A549 (cell line): ENCODE measurements at regions not wholly inside any gene's neighbourhood (a gene's known extent, or its start where the extent isn't known, plus 50 kb on each side); places are given as distances from the start of the nearest gene placed in this dataset.

Experiments used
- ATAC-seq, 2 experiments: fragments of 200-7000 bp in 1 of 2; fragments of >200 bp in 1 of 2; cut with Nextera tagmentation in 1 of 2; cut with Tn5 transposase in 1 of 2; 3 replicates each; pipeline versions ENCODE4 v1.8.0 to v1.9.1; 2018 to 2020; ENCODE audit warnings: mild to moderate bottlenecking in 1 of 2, moderate library complexity in 1 of 2
- CTCF ChIA-PET: fragments of 300-600 bp; sonication (Branson Sonifier 250); formaldehyde crosslinking; extraction: SDS; loops from one replicate; lab custom pipeline; 2021; ENCODE audit warnings: antibody characterized with exemption, inconsistent platforms; lab: Yijun Ruan, JAX
- POLR2A ChIA-PET: fragments of 350-600 bp; formaldehyde crosslinking; extraction: SDS; loops from one replicate; lab custom pipeline; 2021; ENCODE audit warnings: antibody characterized with exemption, inconsistent platforms; lab: Yijun Ruan, JAX
- DNase-seq, 2 experiments: peaks; one replicate each; pipeline versions ENCODE4 v3.0.0 to v3.0.0-alpha.2; 2011 to 2016; ENCODE audit warnings: low read depth in 1 of 2, low spot score in 1 of 2
- FAIRE-seq: peaks from 2 replicates; lab custom pipeline; 2011; peaks lifted over from hg19 to GRCh38; lab: Jason Lieb, UNC
- H3K27ac ChIP-seq, 2 experiments: fragments of >200 bp; sonication (Bioruptor Twin); formaldehyde crosslinking; 3 replicates each; pipeline ENCODE4 v1.5.1; 2016 to 2017
- H3K4me1 ChIP-seq: fragments of >200 bp; sonication (Bioruptor Twin); formaldehyde crosslinking; 3 replicates; pipeline ENCODE4 v1.6.1; 2016
- H3K4me2 ChIP-seq: fragments of >200 bp; sonication (Bioruptor Twin); formaldehyde crosslinking; 3 replicates; pipeline ENCODE4 v1.6.1; 2016
- H3K4me3 ChIP-seq: fragments of >200 bp; sonication (Bioruptor Twin); formaldehyde crosslinking; 3 replicates; pipeline ENCODE4 v1.5.1; 2016
- H3K9me3 ChIP-seq: fragments of >200 bp; sonication (Bioruptor Twin); formaldehyde crosslinking; 3 replicates; pipeline ENCODE4 v1.6.1; 2016
- CEBPB ChIP-seq, 2 experiments: fragments of >200 bp in 1 of 2; sonication (Bioruptor Twin) in 1 of 2; formaldehyde crosslinking in 1 of 2; IDR thresholded peaks; 2 replicates each; pipeline ENCODE4 v1.6.1; 2012 to 2016
- EHF ChIP-seq: fragments of 250-450 bp; sonication (Bioruptor Pico); IDR thresholded peaks from 2 replicates; pipeline ENCODE4 v1.5.0; 2020; ENCODE audit warnings: mild to moderate bottlenecking
- EHMT2 ChIP-seq: fragments of 200-600 bp; sonication (generic); IDR thresholded peaks from 2 replicates; pipeline ENCODE4 v1.6.1; 2016; ENCODE audit warnings: antibody characterized with exemption, low read depth, mild to moderate bottlenecking, moderate library complexity
- ESRRA ChIP-seq: fragments of 150-350 bp; IDR thresholded peaks from 2 replicates; pipeline ENCODE4 v1.6.1; 2014; ENCODE audit warnings: mild to moderate bottlenecking, low read length, borderline replicate concordance
- FOSL2 ChIP-seq, 2 experiments: fragments of 450-650 bp in 1 of 2; fragments of >200 bp in 1 of 2; sonication (Bioruptor Twin) in 1 of 2; formaldehyde crosslinking; IDR thresholded peaks; 2 replicates each; pipeline versions ENCODE4 v1.5.0 to v1.6.1; 2016 to 2020; ENCODE audit warnings: mild to moderate bottlenecking in 1 of 2, moderate library complexity in 1 of 2
- HEYL ChIP-seq: fragments of 250-450 bp; sonication (Bioruptor Pico); IDR thresholded peaks from 2 replicates; pipeline ENCODE4 v1.8.0; 2021; ENCODE audit warnings: mild to moderate bottlenecking, moderate library complexity
- HOXA7 ChIP-seq: fragments of 250-450 bp; sonication (Bioruptor Pico); IDR thresholded peaks from 2 replicates; pipeline ENCODE4 v1.5.0; 2020; ENCODE audit warnings: mild to moderate bottlenecking, moderate library complexity
- HOXB13 ChIP-seq: fragments of 250-450 bp; sonication (Bioruptor Pico); IDR thresholded peaks from 2 replicates; pipeline ENCODE4 v1.5.0; 2020; ENCODE audit warnings: low read depth, mild to moderate bottlenecking, moderate library complexity
- KDM1A ChIP-seq: fragments of 200-600 bp; sonication (generic); IDR thresholded peaks from 2 replicates; pipeline ENCODE4 v1.6.1; 2016; ENCODE audit warnings: low read depth, mild to moderate bottlenecking
- MAFK ChIP-seq: fragments of 450-650 bp; IDR thresholded peaks from 2 replicates; pipeline ENCODE4 v1.6.1; 2014; ENCODE audit not compliant: partially characterized antibody
- MAZ ChIP-seq: fragments of 150-350 bp; IDR thresholded peaks from 2 replicates; pipeline ENCODE4 v1.6.1; 2014; ENCODE audit warnings: antibody characterized with exemption, low read depth, low read length, borderline replicate concordance
- RCOR1 ChIP-seq: fragments of 150-350 bp; IDR thresholded peaks from 2 replicates; pipeline ENCODE4 v1.6.1; 2014; ENCODE audit warnings: antibody characterized with exemption, low read length, low read depth
- RFX5 ChIP-seq: fragments of 450-650 bp; IDR thresholded peaks from 2 replicates; pipeline ENCODE4 v1.7.1; 2014; ENCODE audit warnings: antibody characterized with exemption, mild to moderate bottlenecking, moderate library complexity
- SMC3 ChIP-seq: fragments of >200 bp; sonication (Bioruptor Twin); formaldehyde crosslinking; IDR thresholded peaks from 3 replicates; pipeline ENCODE4 v1.6.1; 2018; ENCODE audit warnings: inconsistent platforms
- ZFP36 ChIP-seq: fragments of 450-650 bp; IDR thresholded peaks from 2 replicates; pipeline ENCODE4 v1.6.1; 2014; ENCODE audit warnings: borderline replicate concordance; ENCODE audit not compliant: partially characterized antibody
- WGBS: methylation state at CpG from one replicate; pipeline ENCODE4 v1.1.6; 2017; ENCODE audit errors: missing lambda C conversion rate; 5-methylcytosine and 5-hydroxymethylcytosine counted together
- TF ChIP-seq, protein P1 (sequence below): fragments of 200-600 bp; sonication (generic); IDR thresholded peaks from 2 replicates; pipeline ENCODE4 v1.6.1; 2016; ENCODE audit warnings: antibody characterized with exemption, mild to moderate bottlenecking, moderate library complexity
- TF ChIP-seq, protein P2 (sequence below): fragments of >200 bp; sonication (Bioruptor Twin); formaldehyde crosslinking; IDR thresholded peaks from 2 replicates; pipeline ENCODE4 v1.6.1; 2016
- TF ChIP-seq, protein P3 (sequence below): IDR thresholded peaks from 2 replicates; pipeline ENCODE4 v1.6.1; 2012; ENCODE audit warnings: low read depth, borderline replicate concordance
- TF ChIP-seq, protein P4 (sequence below): fragments of 150-350 bp; IDR thresholded peaks from 2 replicates; pipeline ENCODE4 v1.6.1; 2014; ENCODE audit warnings: low read depth, mild to moderate bottlenecking, low read length

DNA sequence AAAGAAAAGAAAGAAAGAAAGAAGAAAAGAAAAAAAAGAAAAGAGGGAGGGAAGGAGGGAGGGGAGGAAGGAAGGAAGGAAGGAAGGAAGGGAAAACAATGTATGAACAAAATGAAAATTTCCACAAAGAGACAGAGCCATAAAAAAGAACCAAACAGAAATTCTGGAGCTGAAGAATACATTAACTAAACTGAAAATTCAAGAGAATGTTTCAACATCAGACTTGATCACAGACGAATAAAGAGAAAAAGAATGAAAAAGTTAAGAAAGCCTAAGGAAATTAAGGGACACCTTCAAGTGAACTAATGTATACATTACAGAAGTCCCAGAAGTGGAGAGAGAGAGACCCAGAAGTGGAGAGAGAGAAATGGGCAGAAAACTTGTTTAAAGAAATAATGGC lies 60.9 kb upstream of the RAB6C start:
- ChIA-PET POLR2A (no interaction called here), CTCF (no interaction called here)
- peaks cover 9% of the 10 kb centered on the region; the same call in 2 of the 3 replicates for H3K9me3 ChIP-seq
- no peak for ATAC-seq
- no peak for DNase-seq
- no peak overlapping the region for H3K4me3 ChIP-seq
- no peak for TF ChIP-seq CEBPB (IDR thresholded peaks at IDR 0.05)
- TF ChIP-seq ESRRA = no peak
- TF ChIP-seq, protein P1, sequence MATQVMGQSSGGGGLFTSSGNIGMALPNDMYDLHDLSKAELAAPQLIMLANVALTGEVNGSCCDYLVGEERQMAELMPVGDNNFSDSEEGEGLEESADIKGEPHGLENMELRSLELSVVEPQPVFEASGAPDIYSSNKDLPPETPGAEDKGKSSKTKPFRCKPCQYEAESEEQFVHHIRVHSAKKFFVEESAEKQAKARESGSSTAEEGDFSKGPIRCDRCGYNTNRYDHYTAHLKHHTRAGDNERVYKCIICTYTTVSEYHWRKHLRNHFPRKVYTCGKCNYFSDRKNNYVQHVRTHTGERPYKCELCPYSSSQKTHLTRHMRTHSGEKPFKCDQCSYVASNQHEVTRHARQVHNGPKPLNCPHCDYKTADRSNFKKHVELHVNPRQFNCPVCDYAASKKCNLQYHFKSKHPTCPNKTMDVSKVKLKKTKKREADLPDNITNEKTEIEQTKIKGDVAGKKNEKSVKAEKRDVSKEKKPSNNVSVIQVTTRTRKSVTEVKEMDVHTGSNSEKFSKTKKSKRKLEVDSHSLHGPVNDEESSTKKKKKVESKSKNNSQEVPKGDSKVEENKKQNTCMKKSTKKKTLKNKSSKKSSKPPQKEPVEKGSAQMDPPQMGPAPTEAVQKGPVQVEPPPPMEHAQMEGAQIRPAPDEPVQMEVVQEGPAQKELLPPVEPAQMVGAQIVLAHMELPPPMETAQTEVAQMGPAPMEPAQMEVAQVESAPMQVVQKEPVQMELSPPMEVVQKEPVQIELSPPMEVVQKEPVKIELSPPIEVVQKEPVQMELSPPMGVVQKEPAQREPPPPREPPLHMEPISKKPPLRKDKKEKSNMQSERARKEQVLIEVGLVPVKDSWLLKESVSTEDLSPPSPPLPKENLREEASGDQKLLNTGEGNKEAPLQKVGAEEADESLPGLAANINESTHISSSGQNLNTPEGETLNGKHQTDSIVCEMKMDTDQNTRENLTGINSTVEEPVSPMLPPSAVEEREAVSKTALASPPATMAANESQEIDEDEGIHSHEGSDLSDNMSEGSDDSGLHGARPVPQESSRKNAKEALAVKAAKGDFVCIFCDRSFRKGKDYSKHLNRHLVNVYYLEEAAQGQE = no peak
- no peak for TF ChIP-seq HOXA7
- TF ChIP-seq EHF (CRISPR knock-in tag) = no peak
- no peak for TF ChIP-seq MAZ
- no peak for TF ChIP-seq RCOR1
- TF ChIP-seq HOXB13 (CRISPR knock-in tag) = no peak
- TF ChIP-seq ZFP36 = no peak
- TF ChIP-seq, protein P2, sequence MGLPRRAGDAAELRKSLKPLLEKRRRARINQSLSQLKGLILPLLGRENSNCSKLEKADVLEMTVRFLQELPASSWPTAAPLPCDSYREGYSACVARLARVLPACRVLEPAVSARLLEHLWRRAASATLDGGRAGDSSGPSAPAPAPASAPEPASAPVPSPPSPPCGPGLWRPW = no peak
- no peak for FAIRE-seq
- H3K4me2 ChIP-seq = no peak overlapping the region
- no peak overlapping the region for H3K27ac ChIP-seq
- 36% methylated on average over 1 of the region's 1 CpG for WGBS
- H3K4me1 ChIP-seq = peaks cover 8% of the 10 kb centered on the region; the same call in 1 of the 3 replicates

DNA sequence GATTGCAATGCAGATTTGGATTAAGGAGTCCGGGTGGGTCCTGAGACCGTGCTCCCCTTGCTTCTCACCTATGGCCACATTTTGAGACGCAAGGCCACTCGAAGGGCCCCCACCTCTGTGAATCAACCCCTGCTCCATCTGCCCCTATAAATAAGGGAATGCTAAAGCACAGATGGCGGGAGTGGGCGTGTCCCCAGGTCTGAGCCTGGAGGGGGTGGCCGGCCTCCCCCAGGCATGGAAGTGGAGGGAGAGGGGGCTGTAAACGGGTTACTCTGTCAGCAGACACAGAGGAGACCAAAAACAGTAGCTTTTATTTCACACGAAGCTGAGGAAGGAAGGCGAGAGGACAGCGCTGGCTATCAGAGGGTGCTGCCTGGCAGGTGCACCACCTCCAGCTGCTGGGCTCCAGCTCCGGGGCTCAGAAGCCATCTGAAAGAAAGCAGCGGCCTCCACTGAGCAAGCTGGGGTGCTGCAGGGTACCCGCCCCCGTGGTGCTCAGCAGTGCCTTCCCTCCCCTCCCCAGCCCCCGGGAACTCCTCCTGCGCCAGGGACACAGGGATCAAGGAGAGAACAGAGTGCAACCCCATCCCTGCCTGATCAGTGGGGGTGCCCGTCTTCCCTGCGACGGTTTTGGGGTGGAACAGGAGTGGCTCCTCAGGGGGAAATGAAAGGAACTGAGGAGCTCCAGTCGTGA lies 56.7 kb upstream of the RAB6C start:
- Histone ChIP-seq H3K9me3 (peaks cover 9% of the 10 kb centered on the region; the same call in 2 of the 3 replicates), H3K4me3 (peak overlapping the region; percentile 31; the same call in 1 of the 3 replicates), H3K27ac (no peak overlapping the region), H3K4me1 (peaks cover 9% of the 10 kb centered on the region; the same call in 1 of the 3 replicates)
- no peak for FAIRE-seq
- peak; percentile 68 to 72 for ATAC-seq
- CTCF ChIA-PET = interaction anchor here (0.6 to 1.7 kb wide), 5 partner anchors 26 to 1720 kb away, joined by 3 to 6 read pairs (median 4); no protein-coding TSS in a partner anchor
- POLR2A ChIA-PET = no interaction called here
- DNase-seq = no peak
- WGBS = 19% methylated on average over 13 of the region's 21 CpGs
- no peak for TF ChIP-seq SMC3
- TF ChIP-seq KDM1A = no peak
- TF ChIP-seq ESRRA = no peak
- TF ChIP-seq MAFK = no peak
- TF ChIP-seq RFX5 = no peak
- TF ChIP-seq, protein P3, sequence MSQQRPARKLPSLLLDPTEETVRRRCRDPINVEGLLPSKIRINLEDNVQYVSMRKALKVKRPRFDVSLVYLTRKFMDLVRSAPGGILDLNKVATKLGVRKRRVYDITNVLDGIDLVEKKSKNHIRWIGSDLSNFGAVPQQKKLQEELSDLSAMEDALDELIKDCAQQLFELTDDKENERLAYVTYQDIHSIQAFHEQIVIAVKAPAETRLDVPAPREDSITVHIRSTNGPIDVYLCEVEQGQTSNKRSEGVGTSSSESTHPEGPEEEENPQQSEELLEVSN = no peak
- TF ChIP-seq HEYL (CRISPR knock-in tag) = no peak
- TF ChIP-seq EHMT2 = no peak
- no peak for TF ChIP-seq FOSL2 (IDR thresholded peaks at IDR 0.05)
- no peak for TF ChIP-seq FOSL2 (CRISPR knock-in tag; IDR thresholded peaks at IDR 0.05)
- TF ChIP-seq, protein P4, sequence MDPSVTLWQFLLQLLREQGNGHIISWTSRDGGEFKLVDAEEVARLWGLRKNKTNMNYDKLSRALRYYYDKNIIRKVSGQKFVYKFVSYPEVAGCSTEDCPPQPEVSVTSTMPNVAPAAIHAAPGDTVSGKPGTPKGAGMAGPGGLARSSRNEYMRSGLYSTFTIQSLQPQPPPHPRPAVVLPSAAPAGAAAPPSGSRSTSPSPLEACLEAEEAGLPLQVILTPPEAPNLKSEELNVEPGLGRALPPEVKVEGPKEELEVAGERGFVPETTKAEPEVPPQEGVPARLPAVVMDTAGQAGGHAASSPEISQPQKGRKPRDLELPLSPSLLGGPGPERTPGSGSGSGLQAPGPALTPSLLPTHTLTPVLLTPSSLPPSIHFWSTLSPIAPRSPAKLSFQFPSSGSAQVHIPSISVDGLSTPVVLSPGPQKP = no peak
- TF ChIP-seq, all 56 proteins: peak for 0
- H3K4me2 ChIP-seq = peak overlapping the region; percentile 72
